ENCODE measurements at regions not wholly inside any gene's neighbourhood (a gene's known extent, or its start where the extent isn't known, plus 50 kb on each side); places are given as distances from the start of the nearest gene placed in this dataset.

DNA sequence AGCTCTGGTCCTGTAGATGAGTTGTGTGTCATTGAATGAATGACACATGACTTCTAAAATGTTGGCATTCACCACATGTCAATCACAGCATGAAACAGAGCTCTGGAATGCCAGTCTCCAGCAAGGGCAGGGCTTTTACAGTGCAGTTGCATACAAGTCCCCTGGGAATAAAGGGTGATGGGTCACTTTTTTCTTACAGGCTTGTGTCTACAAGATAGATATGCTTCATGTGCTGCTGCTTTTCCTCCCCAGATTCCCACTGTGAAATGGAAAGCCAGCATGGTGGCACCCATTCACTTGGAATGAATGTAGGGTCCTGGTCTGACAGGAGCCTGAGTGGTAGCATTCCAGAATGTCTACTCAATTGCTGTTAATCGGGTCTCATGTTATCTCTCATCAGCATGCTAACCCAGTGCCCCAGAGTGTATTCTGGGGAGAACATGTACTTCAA is 159.1 kb upstream of the KIT start:
- TF ChIP-seq EZH2 (IDR thresholded peaks at IDR 0.05; ENCODE audit: insufficient read depth, poor library complexity, severe bottlenecking) = no peak
- TF ChIP-seq EZH2phosphoT487 (IDR thresholded peaks at IDR 0.05; ENCODE audit: insufficient read depth, low read depth) = no peak
